HepG2 (cell line): ENCODE measurements at regions not wholly inside any gene's neighbourhood (a gene's known extent, or its start where the extent isn't known, plus 50 kb on each side); places are given as distances from the start of the nearest gene placed in this dataset.

Experiments used
- ATAC-seq: fragments of 200-7000 bp; cut with Tn5 transposase; 3 replicates; pipeline ENCODE4 v1.9.1; 2020; ENCODE audit warnings: mild to moderate bottlenecking, moderate library complexity
- BruUV-seq: library from RNA; stranded (reverse); fragments of 400-500 nt; replicated peaks from 2 replicates; lab custom pipeline; 2021; lab: Mats Ljungman, UMichigan
- CTCF ChIA-PET: fragments of 300-600 bp; formaldehyde crosslinking; extraction: SDS; loops from one replicate; lab custom pipeline; 2021; ENCODE audit warnings: low total read pairs, inconsistent platforms, low intra/inter-chr PET ratio; lab: Yijun Ruan, JAX
- POLR2A ChIA-PET: fragments of 350-600 bp; sonication (Branson Sonifier 250); formaldehyde crosslinking; loops from one replicate; lab custom pipeline; 2020; ENCODE audit warnings: antibody characterized with exemption, inconsistent platforms; lab: Yijun Ruan, JAX
- DNase-seq: peaks from one replicate; pipeline ENCODE4 v3.0.0-alpha.2; 2015; ENCODE audit warnings: low spot score
- FAIRE-seq: peaks from 3 replicates; lab custom pipeline; 2011; peaks lifted over from hg19 to GRCh38; lab: Jason Lieb, UNC
- H2AFZ ChIP-seq: one replicate; pipeline ENCODE4 v1.6.1; 2011; ENCODE audit warnings: low read length, inconsistent platforms
- H3K27ac ChIP-seq: fragments of 300-600 bp; 3 replicates; pipeline ENCODE4 v1.8.0; 2011; ENCODE audit warnings: mixed run types, mild to moderate bottlenecking, mixed read lengths, low read length, inconsistent platforms; ENCODE audit not compliant: insufficient read depth; ENCODE audit errors: extremely low read length
- H3K27me3 ChIP-seq, 2 experiments: fragments of 200-600 bp in 1 of 2; 2 replicates in 1 of 2; 3 replicates in 1 of 2; pipeline versions ENCODE4 v1.6.0 to v1.8.0; 2011; ENCODE audit warnings: low read length in 2 of 2, mild to moderate bottlenecking in 2 of 2, moderate library complexity in 2 of 2, inconsistent platforms in 1 of 2; ENCODE audit not compliant: insufficient read depth in 2 of 2, control insufficient read depth in 1 of 2
- H3K36me3 ChIP-seq, 2 experiments: fragments of 200-600 bp in 1 of 2; replicated peaks in 1 of 2; 2 replicates in 1 of 2; 3 replicates in 1 of 2; pipeline versions ENCODE4 v1.5.1 to v1.8.0; 2011; ENCODE audit warnings: low read length in 2 of 2, inconsistent platforms in 1 of 2; ENCODE audit not compliant: insufficient read depth in 2 of 2, control insufficient read depth in 1 of 2
- H3K4me1 ChIP-seq: 2 replicates; pipeline ENCODE4 v1.5.1; 2012; ENCODE audit warnings: low read length, inconsistent platforms; ENCODE audit not compliant: insufficient read depth
- H3K4me2 ChIP-seq: 2 replicates; pipeline ENCODE4 v1.6.0; 2011; ENCODE audit warnings: low read depth, low read length, inconsistent platforms
- H3K4me3 ChIP-seq, 3 experiments: fragments of 200-600 bp in 1 of 3; sonication (generic), shearing (Covaris generic) in 1 of 3; replicated peaks in 1 of 3; 2 replicates each; pipeline ENCODE4 v1.5.1; 2011 to 2016; ENCODE audit warnings: low read length in 3 of 3, inconsistent platforms in 2 of 3, low read depth in 2 of 3, mild to moderate bottlenecking in 2 of 3, control low read depth in 1 of 3, mixed read lengths in 1 of 3; ENCODE audit not compliant: insufficient read depth in 1 of 3
- H3K79me2 ChIP-seq: one replicate; pipeline ENCODE4 v1.6.1; 2011; ENCODE audit warnings: low read length, inconsistent platforms; ENCODE audit not compliant: insufficient read depth
- H3K9ac ChIP-seq: 2 replicates; pipeline ENCODE4 v1.6.0; 2011; ENCODE audit warnings: mild to moderate bottlenecking, low read depth, low read length, inconsistent platforms; ENCODE audit not compliant: insufficient read depth
- H3K9me3 ChIP-seq: 2 replicates; pipeline ENCODE4 v1.5.1; 2012; ENCODE audit warnings: mild to moderate bottlenecking, low read length
- H4K20me1 ChIP-seq: 2 replicates; pipeline ENCODE4 v1.6.0; 2011; ENCODE audit warnings: inconsistent platforms, mild to moderate bottlenecking, low read length, moderate library complexity; ENCODE audit not compliant: insufficient read depth
- AFF4 ChIP-seq: sonication (generic); formaldehyde crosslinking; IDR thresholded peaks from 2 replicates; pipeline ENCODE4 v1.4.0; 2020; ENCODE audit warnings: missing genetic modification reagents
- FUBP1 ChIP-seq: sonication (generic); formaldehyde crosslinking; IDR thresholded peaks from 2 replicates; pipeline ENCODE4 v1.5.1; 2020; ENCODE audit warnings: missing genetic modification reagents, mild to moderate bottlenecking, borderline replicate concordance
- NKX3-1 ChIP-seq: sonication (generic); formaldehyde crosslinking; IDR thresholded peaks from 2 replicates; pipeline ENCODE4 v1.5.0; 2020; ENCODE audit warnings: missing genetic modification reagents
- RERE ChIP-seq: IDR thresholded peaks from 2 replicates; pipeline ENCODE4 v1.6.1; 2016; ENCODE audit warnings: low read depth, missing genetic modification reagents, missing compliant biosample characterization
- SSRP1 ChIP-seq: IDR thresholded peaks from 2 replicates; pipeline ENCODE4 v1.6.1; 2016; ENCODE audit warnings: control low read depth
- TCF12 ChIP-seq, 2 experiments: fragments of 450-650 bp in 1 of 2; sonication (generic) in 1 of 2; formaldehyde crosslinking in 1 of 2; IDR thresholded peaks; 2 replicates each; pipeline versions ENCODE4 v1.6.1 to v1.8.0; 2017 to 2022; ENCODE audit warnings: antibody characterized with exemption in 1 of 2, mild to moderate bottlenecking in 1 of 2, missing genetic modification reagents in 1 of 2, moderate library complexity in 1 of 2
- UBTF ChIP-seq: sonication (generic); formaldehyde crosslinking; IDR thresholded peaks from 2 replicates; pipeline ENCODE4 v1.4.0; 2020; ENCODE audit warnings: mild to moderate bottlenecking, missing genetic modification reagents
- ZNF282 ChIP-seq: fragments of 450-650 bp; IDR thresholded peaks from 2 replicates; pipeline ENCODE4 v1.6.1; 2018; ENCODE audit not compliant: partially characterized antibody
- ZNF329 ChIP-seq: sonication (generic); formaldehyde crosslinking; IDR thresholded peaks from 2 replicates; pipeline ENCODE4 v1.9.0; 2021; ENCODE audit warnings: low read depth, mild to moderate bottlenecking, missing genetic modification reagents
- ZNF549 ChIP-seq: sonication (generic); formaldehyde crosslinking; IDR thresholded peaks from 2 replicates; pipeline ENCODE4 v1.5.0; 2020; ENCODE audit warnings: missing genetic modification reagents
- ZNF850 ChIP-seq: sonication (generic); formaldehyde crosslinking; conservative IDR thresholded peaks from 2 replicates; pipeline ENCODE4 v1.9.0; 2021; ENCODE audit warnings: mild to moderate bottlenecking, missing genetic modification reagents
- WGBS: methylation state at CpG from one replicate; pipeline ENCODE4 v1.1.6; 2017; ENCODE audit warnings: low lambda C conversion rate; 5-methylcytosine and 5-hydroxymethylcytosine counted together
- in situ Hi-C: cut with HindIII; loops from 2 replicates; pipeline ENCODE4 v1.10.0; 2017; ENCODE audit warnings: low pct_unique_long_range_greater_than_20kb; ENCODE audit not compliant: extremely low pct_ligation_motif_present
- intact Hi-C: fragments of 100-400 bp; cut with micrococcal nuclease; formaldehyde crosslinking; loops from one replicate; pipeline ENCODE4 v1.10.0; 2022; ENCODE audit not compliant: unreplicated experiment

GRCh38 chr5:51621156-51621555 lies 237.9 kb downstream of the ISL1 start:
- 3% methylated on average over 1 of the region's 1 CpG for WGBS
- ChIA-PET POLR2A (no interaction called here), CTCF (no interaction called here)
- Histone ChIP-seq H2AFZ (no peak overlapping the region), H3K4me2 (no peak overlapping the region), H3K36me3 (no peaks in the 10 kb centered on the region), H3K27me3 (no peaks in the 10 kb centered on the region; a peak in 1 of 5 replicates), H3K4me1 (peaks cover 5% of the 10 kb centered on the region; the same call in 1 of the 2 replicates), H3K79me2 (no peaks in the 10 kb centered on the region), H3K27ac (no peak overlapping the region), H3K9ac (no peak overlapping the region), H3K4me3 (no peak overlapping the region), H4K20me1 (no peaks in the 10 kb centered on the region), H3K9me3 (peaks cover 4% of the 10 kb centered on the region; the same call in 1 of the 2 replicates)
- intact Hi-C loops (no loop called here), in situ Hi-C loops (no loop called here)
- ATAC-seq (no peak), DNase-seq (no peak), FAIRE-seq (no peak)
- no TSS peak for BruUV-seq
- TF ChIP-seq UBTF (no peak), ZNF329 (CRISPR knock-in tag) (no peak), SSRP1 (no peak), FUBP1 (CRISPR knock-in tag) (no peak), RERE (CRISPR knock-in tag) (no peak), ZNF549 (CRISPR knock-in tag) (no peak), ZNF282 (no peak), NKX3-1 (CRISPR knock-in tag) (no peak), ZNF850 (CRISPR knock-in tag) (no peak), AFF4 (CRISPR knock-in tag) (no peak), TCF12 (IDR thresholded peaks at IDR 0.05) (no peak), TCF12 (CRISPR knock-in tag; IDR thresholded peaks at IDR 0.05) (no peak)
